Endothelial cell of umbilical vein (primary cell): ENCODE measurements at regions not wholly inside any gene's neighbourhood (a gene's known extent, or its start where the extent isn't known, plus 50 kb on each side); places are given as distances from the start of the nearest gene placed in this dataset.

Experiments
- BruUV-seq: library from RNA; stranded (reverse); fragments of 400-500 nt; replicated peaks from 2 replicates; lab custom pipeline; 2021; lab: Mats Ljungman, UMichigan
- CTCF ChIA-PET: fragments of 300-600, 350-600 bp; sonication (Branson Sonifier 250); formaldehyde crosslinking; loops from one replicate; lab custom pipeline; 2021; ENCODE audit warnings: antibody characterized with exemption, inconsistent platforms; lab: Charles Lee
- POLR2A ChIA-PET: fragments of 300-600, 350-600 bp; sonication (Branson Sonifier 250); formaldehyde crosslinking; loops from one replicate; lab custom pipeline; 2021; ENCODE audit warnings: antibody characterized with exemption, inconsistent platforms; lab: Charles Lee
- DNase-seq: peaks from one replicate; pipeline ENCODE4 v3.0.0-alpha.2; 2011; ENCODE audit warnings: low read depth, low spot score
- FAIRE-seq: peaks from 2 replicates; lab custom pipeline; 2011; peaks lifted over from hg19 to GRCh38; lab: Jason Lieb, UNC
- H2AFZ ChIP-seq: 2 replicates; pipeline ENCODE4 v1.6.0; 2012; ENCODE audit warnings: low read depth, low read length, control low read depth, inconsistent platforms
- H3K27ac ChIP-seq: 2 replicates; pipeline ENCODE4 v1.5.1; 2011; ENCODE audit warnings: low read depth, mild to moderate bottlenecking, control low read depth, low read length, moderate library complexity; ENCODE audit not compliant: insufficient read depth
- H3K27me3 ChIP-seq, 2 experiments: 2 replicates each; pipeline versions ENCODE4 v1.6.0 to v1.6.1; 2011; ENCODE audit warnings: low read length in 2 of 2, mixed read lengths in 1 of 2; ENCODE audit not compliant: control insufficient read depth in 2 of 2, insufficient read depth in 2 of 2
- H3K36me3 ChIP-seq, 2 experiments: 2 replicates in 1 of 2; 3 replicates in 1 of 2; pipeline ENCODE4 v1.5.1; 2011; ENCODE audit warnings: low read length in 2 of 2, mild to moderate bottlenecking in 1 of 2, moderate library complexity in 1 of 2; ENCODE audit not compliant: control insufficient read depth in 2 of 2, insufficient read depth in 2 of 2; ENCODE audit errors: extremely low read depth in 1 of 2
- H3K4me1 ChIP-seq: 3 replicates; pipeline ENCODE4 v1.5.1; 2011; ENCODE audit warnings: mild to moderate bottlenecking, low read length; ENCODE audit not compliant: control insufficient read depth, insufficient read depth; ENCODE audit errors: extremely low read depth
- H3K4me2 ChIP-seq: 2 replicates; pipeline ENCODE4 v1.6.1; 2011; ENCODE audit warnings: low read length, control low read depth, mixed read lengths; ENCODE audit not compliant: insufficient read depth
- H3K4me3 ChIP-seq, 3 experiments: fragments of 200-600 bp in 1 of 3; sonication (generic), shearing (Covaris generic) in 1 of 3; replicated peaks in 1 of 3; 2 replicates each; pipeline ENCODE4 v1.5.1; 2011 to 2016; ENCODE audit warnings: control low read depth in 3 of 3, low read length in 3 of 3, mild to moderate bottlenecking in 2 of 3, inconsistent platforms in 1 of 3, low read depth in 1 of 3, moderate library complexity in 1 of 3; ENCODE audit not compliant: insufficient read depth in 1 of 3
- H3K79me2 ChIP-seq: 2 replicates; pipeline ENCODE4 v1.6.0; 2012; ENCODE audit warnings: low read length, inconsistent platforms; ENCODE audit not compliant: control insufficient read depth, insufficient read depth
- H3K9ac ChIP-seq: replicated peaks from 2 replicates; pipeline ENCODE3; 2011; ENCODE audit warnings: low read length, control low read depth; ENCODE audit not compliant: insufficient read depth; ENCODE audit errors: extremely low read depth
- H3K9me1 ChIP-seq: replicated peaks from 3 replicates; pipeline ENCODE4 v1.6.0; 2011; ENCODE audit warnings: mild to moderate bottlenecking, low read length; ENCODE audit not compliant: control insufficient read depth, insufficient read depth; ENCODE audit errors: extremely low read depth
- H3K9me3 ChIP-seq: replicated peaks from 2 replicates; pipeline ENCODE4 v1.5.1; 2012; ENCODE audit warnings: low read length, inconsistent platforms; ENCODE audit not compliant: control insufficient read depth, insufficient read depth
- H4K20me1 ChIP-seq: replicated peaks from 2 replicates; pipeline ENCODE3; 2011; ENCODE audit warnings: mild to moderate bottlenecking, low read length; ENCODE audit not compliant: control insufficient read depth, insufficient read depth; ENCODE audit errors: extremely low read depth
- CTCF ChIP-seq, 2 donors: IDR thresholded peaks; 1 replicate in 1 of 2; 2 replicates in 1 of 2; pipeline ENCODE4 v1.5.1; 2011; ENCODE audit warnings: low read length in 2 of 2, mild to moderate bottlenecking in 2 of 2, moderate library complexity in 2 of 2, control low read depth in 1 of 2, inconsistent platforms in 1 of 2, low read depth in 1 of 2; ENCODE audit not compliant: insufficient read depth in 1 of 2; ENCODE audit errors: extremely low read depth in 1 of 2
- EZH2 ChIP-seq: IDR thresholded peaks from 2 replicates; pipeline ENCODE4 v1.6.1; 2012; ENCODE audit warnings: borderline replicate concordance, low read depth, mild to moderate bottlenecking, moderate library complexity, low read length, inconsistent platforms; ENCODE audit not compliant: severe bottlenecking
- FOS ChIP-seq: IDR thresholded peaks from 2 replicates; pipeline ENCODE4 v1.6.1; 2011; ENCODE audit warnings: mild to moderate bottlenecking, low read length, moderate library complexity, borderline replicate concordance; ENCODE audit not compliant: insufficient read depth
- GATA2 ChIP-seq: IDR thresholded peaks from 2 replicates; pipeline ENCODE4 v1.7.0; 2011; ENCODE audit warnings: low read depth, mild to moderate bottlenecking, moderate library complexity, mixed read lengths, low read length; ENCODE audit not compliant: insufficient read length, insufficient read depth
- JUN ChIP-seq: IDR thresholded peaks from 2 replicates; pipeline ENCODE4 v1.6.1; 2011; ENCODE audit warnings: borderline replicate concordance, low read depth; ENCODE audit not compliant: insufficient read length, insufficient read depth
- MAX ChIP-seq: IDR thresholded peaks from 2 replicates; pipeline ENCODE4 v1.6.1; 2011; ENCODE audit not compliant: insufficient read depth, insufficient read length
- MYC ChIP-seq: IDR thresholded peaks from one replicate; pipeline ENCODE4 v1.6.1; 2011; ENCODE audit warnings: mild to moderate bottlenecking, low read depth, low read length
- POLR2A ChIP-seq: IDR thresholded peaks from 2 replicates; pipeline ENCODE4 v1.6.1; 2012; ENCODE audit warnings: low read depth, mild to moderate bottlenecking, control low read depth, low read length
- POLR2AphosphoS5 ChIP-seq: IDR thresholded peaks from 2 replicates; pipeline ENCODE4 v1.6.1; 2012; ENCODE audit warnings: low read depth, mild to moderate bottlenecking, control low read depth, low read length, moderate library complexity; ENCODE audit not compliant: insufficient read depth
- dilution Hi-C: fragments of 300-500 bp; cut with MboI; formaldehyde crosslinking; loops from one replicate; pipeline ENCODE4 v1.15.0; 2019; ENCODE audit warnings: low sequenced_read_pairs; ENCODE audit not compliant: extremely low pct_ligation_motif_present
- intact Hi-C: fragments of 100-400 bp; cut with micrococcal nuclease; formaldehyde crosslinking; loops from one replicate; pipeline ENCODE4 v1.10.0; 2022

GRCh38 chr15:62599791-62600777 lies 435.0 kb upstream of the C2CD4B start:
- H3K36me3 ChIP-seq, result no peaks in the 10 kb centered on the region

GRCh38 chr15:62601777-62602545 lies 436.9 kb upstream of the C2CD4B start:
- no peak for FAIRE-seq
- CTCF ChIA-PET, result no interaction called here
- dilution Hi-C loops (no loop called here), intact Hi-C loops (no loop called here)
- H3K4me2 ChIP-seq, result no peak overlapping the region
- H3K79me2 ChIP-seq, result no peaks in the 10 kb centered on the region
- H3K4me1 ChIP-seq, result no peaks in the 10 kb centered on the region
- no peak overlapping the region for H3K9ac ChIP-seq
- TF ChIP-seq GATA2, result no peak
- TF ChIP-seq FOS, result no peak
- TF ChIP-seq MAX, result no peak
- TF ChIP-seq POLR2AphosphoS5, result no peak
- no peak for TF ChIP-seq EZH2
- TF ChIP-seq POLR2A, result no peak
- no peak for TF ChIP-seq MYC
- TF ChIP-seq JUN, result no peak
- no peak for TF ChIP-seq CTCF (IDR thresholded peaks at IDR 0.05; ENCODE audit: extremely low read depth in 1 of 2, insufficient read depth in 1 of 2, low read depth in 1 of 2, low read length in 2 of 2)
- H3K27ac ChIP-seq, result no peak overlapping the region
- no peaks in the 10 kb centered on the region for H3K9me1 ChIP-seq
- no TSS peak for BruUV-seq
- no peak overlapping the region for H3K4me3 ChIP-seq
- H3K9me3 ChIP-seq, result no peaks in the 10 kb centered on the region
- DNase-seq, result no peak
- no peaks in the 10 kb centered on the region for H3K36me3 ChIP-seq
- no peak overlapping the region for H2AFZ ChIP-seq
- no peaks in the 10 kb centered on the region for H4K20me1 ChIP-seq
- POLR2A ChIA-PET, result no interaction called here
- no peaks in the 10 kb centered on the region for H3K27me3 ChIP-seq

More at GRCh38 chr15:62599791-62600777, 435.0 kb upstream of the C2CD4B start:
- intact Hi-C loops (no loop called here), dilution Hi-C loops (no loop called here)
- Histone ChIP-seq H3K27me3 (no peaks in the 10 kb centered on the region), H3K9ac (no peak overlapping the region), H3K4me1 (no peaks in the 10 kb centered on the region), H3K9me1 (no peaks in the 10 kb centered on the region), H3K27ac (no peak overlapping the region), H3K79me2 (no peaks in the 10 kb centered on the region), H3K9me3 (no peaks in the 10 kb centered on the region), H3K4me3 (no peak overlapping the region), H2AFZ (no peak overlapping the region), H4K20me1 (no peaks in the 10 kb centered on the region), H3K4me2 (no peak overlapping the region)
- ChIA-PET CTCF (no interaction called here), POLR2A (no interaction called here)
- no peak for DNase-seq
- no TSS peak for BruUV-seq
- TF ChIP-seq EZH2 (no peak), JUN (no peak), POLR2AphosphoS5 (no peak), FOS (no peak), GATA2 (no peak), MYC (no peak)
- FAIRE-seq, result no peak
